Epithelial cell of proximal tubule (primary cell): ENCODE measurements at regions not wholly inside any gene's neighbourhood (a gene's known extent, or its start where the extent isn't known, plus 50 kb on each side); places are given as distances from the start of the nearest gene placed in this dataset.

Source experiments
- DNase-seq: peaks from one replicate; pipeline ENCODE4 v3.0.0-alpha.2; 2011; ENCODE audit warnings: low read depth
- H3K4me3 ChIP-seq: 2 replicates; pipeline ENCODE4 v1.5.1; 2011; ENCODE audit warnings: low read depth, mild to moderate bottlenecking, low read length
- CTCF ChIP-seq: conservative IDR thresholded peaks from 2 replicates; pipeline ENCODE4 v1.5.1; 2012; ENCODE audit warnings: low read depth, mild to moderate bottlenecking, low read length

- TF ChIP-seq CTCF, result no peak
- DNase-seq, result no peak
- H3K4me3 ChIP-seq, result no peak overlapping the region
Observed at GRCh38 chr14:71636076-71636475, 296.2 kb upstream of the RGS6 start.

- DNase-seq, result no peak
- TF ChIP-seq CTCF, result no peak
Observed at GRCh38 chr14:71636820-71637471, 295.3 kb upstream of the RGS6 start.

GRCh38 chr14:71638523-71639196 lies 293.6 kb upstream of the RGS6 start:
- no peak for TF ChIP-seq CTCF
- DNase-seq, result no peak
- H3K4me3 ChIP-seq, result no peak overlapping the region

More at GRCh38 chr14:71636820-71637471, 295.3 kb upstream of the RGS6 start:
- H3K4me3 ChIP-seq, result no peak overlapping the region

GRCh38 chr14:71642715-71643114 lies 289.5 kb upstream of the RGS6 start:
- DNase-seq, result no peak
- TF ChIP-seq CTCF, result no peak
- no peak overlapping the region for H3K4me3 ChIP-seq

GRCh38 chr14:71645656-71646055 lies 286.6 kb upstream of the RGS6 start:
- H3K4me3 ChIP-seq, result no peak overlapping the region
- no peak for TF ChIP-seq CTCF
- DNase-seq, result no peak

- no peak overlapping the region for H3K4me3 ChIP-seq
- no peak for TF ChIP-seq CTCF
- no peak for DNase-seq
Observed at GRCh38 chr14:71646518-71646917, 285.7 kb upstream of the RGS6 start.
